Mesendoderm (in vitro differentiated cells): ENCODE measurements at regions not wholly inside any gene's neighbourhood (a gene's known extent, or its start where the extent isn't known, plus 50 kb on each side); places are given as distances from the start of the nearest gene placed in this dataset.
A peak's percentile ranks its signal among the peaks of the same experiment; 100 is the strongest.

Source experiments
- DNase-seq: peaks from one replicate; pipeline ENCODE4 v3.0.0; 2013
- H2AK5ac ChIP-seq: 2 replicates; pipeline ENCODE4 v1.6.1; 2013; ENCODE audit warnings: low read length, inconsistent platforms
- H2BK120ac ChIP-seq: 2 replicates; pipeline ENCODE4 v1.6.1; 2013; ENCODE audit warnings: low read depth, mild to moderate bottlenecking, low read length, moderate library complexity, mixed read lengths
- H2BK15ac ChIP-seq: replicated peaks from 2 replicates; pipeline ENCODE4 v1.6.1; 2013; ENCODE audit warnings: low read depth, mild to moderate bottlenecking, moderate library complexity
- H2BK5ac ChIP-seq: 2 replicates; pipeline ENCODE4 v1.6.1; 2013; ENCODE audit warnings: low read length, inconsistent platforms
- H3K18ac ChIP-seq: 2 replicates; pipeline ENCODE4 v1.6.1; 2013; ENCODE audit warnings: mild to moderate bottlenecking, low read length, mixed read lengths
- H3K23ac ChIP-seq: one replicate; pipeline ENCODE4 v1.6.1; 2013; ENCODE audit warnings: low read length
- H3K27ac ChIP-seq: 2 replicates; pipeline ENCODE4 v1.5.1; 2013; ENCODE audit warnings: low read depth, mild to moderate bottlenecking, inconsistent platforms, low read length, moderate library complexity
- H3K27me3 ChIP-seq: 2 replicates; pipeline ENCODE4 v1.6.1; 2013; ENCODE audit warnings: low read length, control low read depth, mild to moderate bottlenecking, inconsistent platforms; ENCODE audit not compliant: insufficient read depth, poor library complexity
- H3K36me3 ChIP-seq: 2 replicates; pipeline ENCODE4 v1.6.1; 2013; ENCODE audit warnings: low read length, inconsistent platforms; ENCODE audit not compliant: control insufficient read depth, insufficient read depth
- H3K4ac ChIP-seq: one replicate; pipeline ENCODE4 v1.6.1; 2013; ENCODE audit warnings: low read depth, mild to moderate bottlenecking, low read length, moderate library complexity
- H3K4me1 ChIP-seq: 2 replicates; pipeline ENCODE4 v1.6.1; 2013; ENCODE audit warnings: low read depth, low read length, inconsistent platforms; ENCODE audit not compliant: control insufficient read depth
- H3K4me2 ChIP-seq: 2 replicates; pipeline ENCODE4 v1.6.1; 2013; ENCODE audit warnings: low read length
- H3K4me3 ChIP-seq: 2 replicates; pipeline ENCODE4 v1.5.1; 2013; ENCODE audit warnings: mild to moderate bottlenecking, low read length
- H3K56ac ChIP-seq: one replicate; pipeline ENCODE4 v1.6.1; 2013; ENCODE audit warnings: low read length
- H3K79me1 ChIP-seq: 2 replicates; pipeline ENCODE4 v1.6.1; 2013; ENCODE audit warnings: low read length, inconsistent platforms
- H3K79me2 ChIP-seq: 2 replicates; pipeline ENCODE4 v1.6.1; 2013; ENCODE audit warnings: mild to moderate bottlenecking, low read length; ENCODE audit not compliant: control insufficient read depth, insufficient read depth
- H3K9ac ChIP-seq: 2 replicates; pipeline ENCODE4 v1.6.1; 2013; ENCODE audit warnings: low read length, inconsistent platforms
- H4K5ac ChIP-seq: one replicate; pipeline ENCODE4 v1.6.1; 2013; ENCODE audit warnings: low read length
- H4K8ac ChIP-seq: one replicate; pipeline ENCODE4 v1.6.1; 2013; ENCODE audit warnings: low read depth, mild to moderate bottlenecking, control low read depth, low read length, moderate library complexity
- WGBS: extraction: QIAGEN DNeasy Blood & Tissue Kit; methylation state at CpG from one replicate; pipeline ENCODE4 v1.1.7; 2013; ENCODE audit warnings: low lambda C conversion rate, missing lambda C conversion rate; ENCODE audit not compliant: insufficient coverage; ENCODE audit errors: extremely low coverage; 5-methylcytosine and 5-hydroxymethylcytosine counted together

GRCh38 chr9:99737649-99738048, 84.0 kb upstream of the NR4A3 start:
- H3K27ac ChIP-seq: no peak overlapping the region

DNA sequence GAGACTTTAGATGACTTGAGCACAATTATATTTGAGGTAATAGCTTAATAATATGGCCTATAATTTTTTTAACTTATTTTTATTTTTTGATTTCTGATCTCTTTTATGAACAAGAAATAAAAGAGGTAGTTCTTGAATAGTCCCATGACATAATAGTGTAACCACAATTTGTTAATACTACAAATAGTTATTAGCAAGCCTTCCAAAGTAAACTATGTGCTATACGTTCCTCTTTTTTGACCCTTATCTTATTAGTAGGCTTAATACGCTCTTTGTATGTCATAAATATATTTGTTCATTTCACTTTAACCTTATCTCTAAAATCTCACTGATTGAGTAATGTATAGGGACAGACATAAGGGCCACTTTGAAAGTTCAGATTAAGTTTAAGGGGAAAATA, 78.7 kb upstream of the NR4A3 start:
- DNase-seq: no peak
- Histone ChIP-seq H3K36me3 (no peaks in the 10 kb centered on the region), H3K4me1 (peaks cover 5% of the 10 kb centered on the region), H3K4me2 (no peak overlapping the region), H3K9ac (no peak overlapping the region), H2AK5ac (no peak overlapping the region), H3K23ac (no peak overlapping the region), H3K56ac (no peak overlapping the region), H2BK15ac (no peak overlapping the region), H2BK120ac (no peak overlapping the region), H3K79me1 (no peaks in the 10 kb centered on the region), H3K18ac (no peak overlapping the region), H3K4me3 (no peak overlapping the region), H3K27ac (no peak overlapping the region), H2BK5ac (no peak overlapping the region), H4K5ac (no peak overlapping the region), H3K27me3 (no peaks in the 10 kb centered on the region), H4K8ac (no peak overlapping the region), H3K4ac (no peak overlapping the region), H3K79me2 (no peaks in the 10 kb centered on the region)
- WGBS: no CpG with 5 or more reads among the region's 2 CpGs

More at GRCh38 chr9:99737649-99738048, 84.0 kb upstream of the NR4A3 start:
- no peaks in the 10 kb centered on the region for H3K79me2 ChIP-seq
- H2AK5ac ChIP-seq: no peak overlapping the region
- no peak overlapping the region for H3K23ac ChIP-seq
- no peak overlapping the region for H4K8ac ChIP-seq
- DNase-seq: no peak
- H3K18ac ChIP-seq: no peak overlapping the region
- H3K79me1 ChIP-seq: no peaks in the 10 kb centered on the region
- no peak overlapping the region for H3K9ac ChIP-seq
- no peaks in the 10 kb centered on the region for H3K36me3 ChIP-seq
- H2BK120ac ChIP-seq: no peak overlapping the region
- H3K4me3 ChIP-seq: no peak overlapping the region
- no peak overlapping the region for H2BK15ac ChIP-seq
- no peak overlapping the region for H4K5ac ChIP-seq
- H3K4me2 ChIP-seq: no peak overlapping the region
- H2BK5ac ChIP-seq: no peak overlapping the region
- H3K4ac ChIP-seq: no peak overlapping the region
- WGBS: no CpG with 5 or more reads among the region's 4 CpGs
- no peaks in the 10 kb centered on the region for H3K27me3 ChIP-seq
- H3K56ac ChIP-seq: no peak overlapping the region
- peaks cover 3% of the 10 kb centered on the region for H3K4me1 ChIP-seq

DNA sequence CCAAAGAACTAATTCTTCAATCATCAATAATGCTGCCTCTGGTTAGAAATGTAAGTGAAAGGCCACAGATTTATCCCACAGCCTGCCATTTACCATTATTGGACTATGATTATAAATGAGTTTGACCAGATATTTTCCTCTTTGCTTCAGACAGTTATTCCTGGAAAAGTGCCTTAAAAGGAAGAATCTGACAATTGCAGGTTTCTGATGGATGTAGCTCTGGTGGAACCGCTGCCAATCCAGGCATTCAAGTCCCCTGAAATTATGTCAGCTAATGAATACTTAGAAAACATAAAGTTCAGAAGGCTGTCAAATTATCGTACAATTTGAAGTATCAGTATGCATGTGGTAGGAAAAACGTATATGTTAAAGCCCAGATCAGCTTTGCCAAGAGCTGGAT, 78.2 kb upstream of the NR4A3 start:
- H3K18ac ChIP-seq: no peak overlapping the region
- no peak overlapping the region for H2BK5ac ChIP-seq
- H3K4me1 ChIP-seq: peaks cover 5% of the 10 kb centered on the region
- no peaks in the 10 kb centered on the region for H3K27me3 ChIP-seq
- no peak overlapping the region for H3K4me3 ChIP-seq
- H4K8ac ChIP-seq: no peak overlapping the region
- no peak overlapping the region for H4K5ac ChIP-seq
- H3K36me3 ChIP-seq: no peaks in the 10 kb centered on the region
- no CpG with 5 or more reads among the region's 3 CpGs for WGBS
- H3K56ac ChIP-seq: no peak overlapping the region
- H2BK120ac ChIP-seq: no peak overlapping the region
- H3K27ac ChIP-seq: no peak overlapping the region
- no peaks in the 10 kb centered on the region for H3K79me1 ChIP-seq
- no peak overlapping the region for H3K9ac ChIP-seq
- H3K23ac ChIP-seq: no peak overlapping the region
- H3K4me2 ChIP-seq: no peak overlapping the region
- no peak overlapping the region for H2BK15ac ChIP-seq
- no peak overlapping the region for H2AK5ac ChIP-seq
- DNase-seq: no peak
- no peak overlapping the region for H3K4ac ChIP-seq
- no peaks in the 10 kb centered on the region for H3K79me2 ChIP-seq

- DNase-seq: no peak
- H3K79me2 ChIP-seq: no peaks in the 10 kb centered on the region
- H3K4me1 ChIP-seq: peaks cover 5% of the 10 kb centered on the region
- no CpG with 5 or more reads among the region's 1 CpG for WGBS
- no peak overlapping the region for H3K23ac ChIP-seq
- no peak overlapping the region for H3K27ac ChIP-seq
- H3K4me2 ChIP-seq: no peak overlapping the region
- no peak overlapping the region for H3K9ac ChIP-seq
- H3K18ac ChIP-seq: no peak overlapping the region
- H2AK5ac ChIP-seq: no peak overlapping the region
- no peak overlapping the region for H2BK120ac ChIP-seq
- H2BK5ac ChIP-seq: no peak overlapping the region
- no peak overlapping the region for H4K8ac ChIP-seq
- H3K4me3 ChIP-seq: no peak overlapping the region
- no peak overlapping the region for H3K4ac ChIP-seq
- H3K79me1 ChIP-seq: no peaks in the 10 kb centered on the region
- H3K36me3 ChIP-seq: no peaks in the 10 kb centered on the region
- no peaks in the 10 kb centered on the region for H3K27me3 ChIP-seq
- H2BK15ac ChIP-seq: no peak overlapping the region
- H3K56ac ChIP-seq: no peak overlapping the region
- H4K5ac ChIP-seq: no peak overlapping the region
Observed at GRCh38 chr9:99744132-99744531, 77.6 kb upstream of the NR4A3 start.

- Histone ChIP-seq H3K27ac (no peak overlapping the region), H2BK120ac (no peak overlapping the region), H3K4me1 (peaks cover 5% of the 10 kb centered on the region), H2BK15ac (no peak overlapping the region), H3K79me1 (no peaks in the 10 kb centered on the region), H3K27me3 (no peaks in the 10 kb centered on the region), H3K79me2 (no peaks in the 10 kb centered on the region), H2BK5ac (no peak overlapping the region), H3K56ac (no peak overlapping the region), H2AK5ac (no peak overlapping the region), H3K9ac (no peak overlapping the region), H3K18ac (peak overlapping the region; percentile 80), H3K4me2 (no peak overlapping the region), H3K4ac (no peak overlapping the region), H4K5ac (no peak overlapping the region), H3K36me3 (no peaks in the 10 kb centered on the region), H3K4me3 (no peak overlapping the region), H4K8ac (no peak overlapping the region), H3K23ac (no peak overlapping the region)
- WGBS: no CpG with 5 or more reads among the region's 4 CpGs
- no peak for DNase-seq
Observed at GRCh38 chr9:99745085-99745484, 76.6 kb upstream of the NR4A3 start.

- H3K36me3 ChIP-seq: no peaks in the 10 kb centered on the region
- H4K5ac ChIP-seq: no peak overlapping the region
- peaks cover 5% of the 10 kb centered on the region for H3K4me1 ChIP-seq
- WGBS: no CpG with 5 or more reads among the region's 1 CpG
- H3K79me1 ChIP-seq: no peaks in the 10 kb centered on the region
- no peak overlapping the region for H2BK15ac ChIP-seq
- no peak overlapping the region for H3K4me2 ChIP-seq
- H2BK5ac ChIP-seq: no peak overlapping the region
- no peak overlapping the region for H3K4me3 ChIP-seq
- no peak overlapping the region for H3K9ac ChIP-seq
- H3K56ac ChIP-seq: no peak overlapping the region
- H3K27me3 ChIP-seq: no peaks in the 10 kb centered on the region
- no peak overlapping the region for H3K4ac ChIP-seq
- no peak overlapping the region for H3K23ac ChIP-seq
- H3K18ac ChIP-seq: no peak overlapping the region
- no peak for DNase-seq
- no peak overlapping the region for H2BK120ac ChIP-seq
- H4K8ac ChIP-seq: no peak overlapping the region
- no peaks in the 10 kb centered on the region for H3K79me2 ChIP-seq
- H3K27ac ChIP-seq: no peak overlapping the region
- no peak overlapping the region for H2AK5ac ChIP-seq
Observed at GRCh38 chr9:99746406-99746805, 75.3 kb upstream of the NR4A3 start.
